AG09319 (cell line): ENCODE measurements at regions not wholly inside any gene's neighbourhood (a gene's known extent, or its start where the extent isn't known, plus 50 kb on each side); places are given as distances from the start of the nearest gene placed in this dataset.

Experiments
- DNase-seq: peaks from one replicate; pipeline ENCODE4 v3.0.0-alpha.2; 2010; ENCODE audit warnings: low read depth; ENCODE audit errors: extremely low read depth
- TF ChIP-seq, protein P1 (sequence below): IDR thresholded peaks from 2 replicates; pipeline ENCODE4 v1.5.1; 2011; ENCODE audit warnings: low read depth, mild to moderate bottlenecking, inconsistent platforms, low read length, moderate library complexity

DNA sequence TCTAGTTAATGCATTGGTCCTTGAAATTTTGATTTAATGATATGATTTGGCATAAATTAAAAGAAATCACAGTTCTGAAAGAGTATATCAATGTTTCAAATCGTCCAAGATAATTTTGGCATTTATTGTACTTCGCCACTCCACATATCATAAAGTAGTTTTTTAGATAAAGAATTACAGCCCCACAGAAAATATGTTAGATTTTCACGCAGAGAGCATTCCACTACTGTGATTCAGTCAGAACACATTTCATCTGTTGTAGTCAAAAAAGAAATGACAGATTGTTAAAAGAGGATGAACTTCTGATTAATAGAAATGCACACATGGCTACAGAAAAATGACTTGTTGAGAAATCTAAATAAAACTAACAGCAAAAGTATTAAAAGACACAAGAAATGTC is 1063.5 kb upstream of the LRRN3 start:
- TF ChIP-seq, protein P1, sequence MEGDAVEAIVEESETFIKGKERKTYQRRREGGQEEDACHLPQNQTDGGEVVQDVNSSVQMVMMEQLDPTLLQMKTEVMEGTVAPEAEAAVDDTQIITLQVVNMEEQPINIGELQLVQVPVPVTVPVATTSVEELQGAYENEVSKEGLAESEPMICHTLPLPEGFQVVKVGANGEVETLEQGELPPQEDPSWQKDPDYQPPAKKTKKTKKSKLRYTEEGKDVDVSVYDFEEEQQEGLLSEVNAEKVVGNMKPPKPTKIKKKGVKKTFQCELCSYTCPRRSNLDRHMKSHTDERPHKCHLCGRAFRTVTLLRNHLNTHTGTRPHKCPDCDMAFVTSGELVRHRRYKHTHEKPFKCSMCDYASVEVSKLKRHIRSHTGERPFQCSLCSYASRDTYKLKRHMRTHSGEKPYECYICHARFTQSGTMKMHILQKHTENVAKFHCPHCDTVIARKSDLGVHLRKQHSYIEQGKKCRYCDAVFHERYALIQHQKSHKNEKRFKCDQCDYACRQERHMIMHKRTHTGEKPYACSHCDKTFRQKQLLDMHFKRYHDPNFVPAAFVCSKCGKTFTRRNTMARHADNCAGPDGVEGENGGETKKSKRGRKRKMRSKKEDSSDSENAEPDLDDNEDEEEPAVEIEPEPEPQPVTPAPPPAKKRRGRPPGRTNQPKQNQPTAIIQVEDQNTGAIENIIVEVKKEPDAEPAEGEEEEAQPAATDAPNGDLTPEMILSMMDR: no peak
- no peak for DNase-seq

DNA sequence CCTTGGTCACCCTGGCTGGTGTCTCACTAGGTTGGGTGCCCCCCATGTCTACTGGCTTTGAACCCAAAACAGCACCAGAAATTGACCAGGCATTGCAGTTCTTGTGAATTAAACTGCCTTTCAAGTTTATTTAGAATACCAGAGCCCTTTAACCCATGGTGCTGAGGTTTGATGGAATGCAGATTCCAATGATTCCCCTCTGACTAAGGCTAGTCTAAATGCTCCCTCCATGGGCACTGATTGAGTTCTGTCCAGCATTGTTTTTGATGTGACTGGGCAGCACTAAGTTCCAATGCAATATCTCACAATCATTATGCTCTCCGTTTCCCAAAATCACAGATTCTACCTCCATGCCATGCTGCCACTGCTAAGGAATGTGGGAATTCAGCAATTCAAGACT is 1047.4 kb upstream of the LRRN3 start:
- TF ChIP-seq, protein P1: no peak
- DNase-seq: no peak

DNA sequence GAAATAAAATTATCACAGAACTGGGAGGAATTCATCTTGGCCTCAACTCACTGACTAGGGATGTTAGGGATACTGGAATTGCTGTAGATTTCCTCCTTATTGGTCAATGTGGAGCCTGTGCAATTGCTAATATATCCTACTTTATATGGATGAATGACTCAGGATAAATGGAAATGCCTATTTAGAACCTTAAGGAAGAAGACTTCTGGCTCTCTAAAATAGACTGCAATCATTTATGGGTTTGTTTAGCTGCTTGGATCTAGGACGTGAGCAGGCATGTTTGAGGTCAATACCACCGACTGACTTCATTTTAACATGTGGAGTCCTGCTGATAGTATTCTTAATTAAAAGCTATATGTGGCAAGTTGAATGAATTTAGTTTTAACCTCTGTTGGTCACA is 1040.1 kb upstream of the LRRN3 start:
- TF ChIP-seq, protein P1: no peak
- DNase-seq: no peak

DNA sequence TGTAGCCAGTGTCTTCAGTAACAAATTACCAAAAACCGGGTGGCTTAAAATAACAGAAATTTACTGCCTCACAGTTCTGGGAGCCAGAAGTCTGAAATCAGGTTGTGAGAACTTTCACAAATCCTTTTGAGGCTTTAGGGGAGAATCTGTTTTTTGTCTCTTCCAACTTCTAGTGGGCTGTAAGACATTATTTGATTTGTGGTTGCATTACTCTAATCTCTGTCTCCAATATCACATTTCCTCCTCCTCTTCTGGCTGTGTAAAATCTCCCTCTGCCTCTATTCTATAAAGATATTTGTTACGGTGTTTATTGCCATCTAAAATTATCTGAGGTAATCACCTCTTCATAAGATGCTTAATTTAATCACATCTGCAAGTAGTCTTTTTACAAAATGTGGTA is 1039.6 kb upstream of the LRRN3 start:
- TF ChIP-seq, protein P1: no peak
- DNase-seq: no peak

DNA sequence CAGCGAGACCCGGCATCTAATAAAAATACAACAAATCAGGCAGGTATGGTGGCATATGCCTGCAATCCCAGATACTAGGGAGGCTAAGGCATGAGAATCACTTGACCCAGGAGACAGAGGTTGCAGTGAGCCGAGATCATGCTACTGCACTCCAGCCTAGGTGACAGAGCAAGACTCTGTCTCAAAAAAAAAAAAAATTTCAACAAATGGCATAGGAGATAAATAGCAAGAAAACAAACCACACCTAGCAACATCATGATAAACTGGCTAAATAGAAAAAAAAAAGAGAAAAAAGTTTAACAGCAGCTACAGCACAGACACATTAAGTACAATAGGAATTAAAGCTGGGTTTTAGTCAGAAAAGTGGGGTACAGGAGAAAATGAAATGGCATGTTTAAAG is 1034.6 kb upstream of the LRRN3 start:
- DNase-seq: no peak
- TF ChIP-seq, protein P1: no peak

DNA sequence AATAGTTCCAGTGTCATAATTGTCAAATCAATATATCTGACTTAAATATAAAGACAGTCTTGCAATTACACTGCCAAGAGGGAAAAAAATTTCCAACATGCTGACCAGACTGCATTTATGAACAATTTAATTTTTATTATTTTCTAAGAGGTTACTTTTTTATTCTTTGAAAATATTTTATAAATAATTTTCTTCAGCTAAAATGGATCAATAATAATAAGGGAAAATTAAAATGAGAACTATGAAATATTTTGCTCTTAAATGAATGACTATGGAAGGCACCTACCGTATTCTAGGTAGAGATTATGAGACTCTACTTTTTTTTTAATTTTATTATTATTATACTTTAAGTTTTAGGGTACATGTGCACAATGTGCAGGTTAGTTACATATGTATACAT is 1032.5 kb upstream of the LRRN3 start:
- TF ChIP-seq, protein P1: no peak
- no peak for DNase-seq

DNA sequence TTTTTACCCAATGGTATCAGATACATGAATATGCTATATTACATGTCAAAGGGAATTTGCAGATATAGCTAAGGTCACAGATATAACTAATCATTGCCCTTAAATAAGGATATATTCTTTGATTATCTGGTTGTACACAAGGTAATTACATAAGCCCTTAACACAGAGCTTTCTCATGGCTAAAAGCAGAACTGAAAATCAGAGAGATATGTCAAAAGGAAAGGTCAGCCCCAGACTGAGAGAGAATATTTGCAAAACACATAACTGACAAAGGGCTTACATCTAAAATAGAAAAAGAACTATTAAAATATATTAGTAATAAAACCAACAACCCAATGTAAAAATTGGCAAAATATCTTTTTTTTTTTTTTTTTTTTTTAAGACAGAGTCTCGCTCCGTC is 1029.5 kb upstream of the LRRN3 start:
- no peak for DNase-seq
- TF ChIP-seq, protein P1: no peak
